Mesenteric fat pad (tissue), 1 donor: ENCODE measurements at regions not wholly inside any gene's neighbourhood (a gene's known extent, or its start where the extent isn't known, plus 50 kb on each side); places are given as distances from the start of the nearest gene placed in this dataset.
"Not testable (repeated sequence)": the region's sequence is repeated elsewhere in the genome, so short reads cannot be mapped to it uniquely, and the experiment has no call there.

ENCODE experiments used
- DNase-seq: peaks from one replicate; pipeline ENCODE4 v3.0.0-alpha.2; 2020; ENCODE audit warnings: low spot score
- donor health status: DM: yes; HTN: yes; CAD: no.

DNA sequence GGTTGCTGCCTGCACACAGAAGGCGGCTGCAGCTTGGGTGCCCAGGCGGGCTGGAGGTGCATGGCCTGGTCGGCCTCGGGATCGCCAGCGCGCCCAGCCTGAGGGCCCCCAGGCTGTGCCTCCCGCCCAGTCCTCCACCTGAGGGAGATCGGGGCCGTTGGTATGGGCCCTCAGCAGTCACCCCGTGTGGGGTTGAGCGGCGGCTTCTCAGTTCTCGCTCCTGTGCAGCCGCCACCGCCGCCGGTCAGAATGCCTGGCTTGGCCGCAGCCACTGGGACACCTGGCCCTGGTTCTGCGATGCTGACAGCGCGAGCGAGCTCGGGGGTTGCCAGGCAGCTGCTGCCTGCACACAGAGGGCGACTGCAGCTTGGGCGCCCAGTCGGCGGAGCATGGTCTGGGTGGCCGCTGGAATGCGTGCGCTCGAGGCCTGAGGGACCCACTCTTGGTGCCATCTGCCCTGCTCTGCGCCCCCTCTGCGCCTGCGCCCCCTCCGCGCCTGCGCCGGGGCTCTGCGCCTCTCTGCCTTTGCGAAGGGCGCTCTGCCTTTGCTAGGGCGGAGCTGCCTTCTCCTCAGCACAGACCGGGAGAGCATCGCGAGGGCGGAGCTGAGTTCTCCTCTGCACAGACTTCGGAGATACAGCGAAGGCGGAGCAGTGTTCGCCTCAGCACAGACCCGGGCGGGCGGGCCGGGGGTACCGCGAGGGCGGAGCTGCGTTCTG is 84.6 kb upstream of the ZNG1F start:
- DNase-seq, result not testable (repeated sequence)

GRCh38 chr9:41272879-41273548 is 83.9 kb upstream of the ZNG1F start:
- DNase-seq, result not testable (repeated sequence)

DNA sequence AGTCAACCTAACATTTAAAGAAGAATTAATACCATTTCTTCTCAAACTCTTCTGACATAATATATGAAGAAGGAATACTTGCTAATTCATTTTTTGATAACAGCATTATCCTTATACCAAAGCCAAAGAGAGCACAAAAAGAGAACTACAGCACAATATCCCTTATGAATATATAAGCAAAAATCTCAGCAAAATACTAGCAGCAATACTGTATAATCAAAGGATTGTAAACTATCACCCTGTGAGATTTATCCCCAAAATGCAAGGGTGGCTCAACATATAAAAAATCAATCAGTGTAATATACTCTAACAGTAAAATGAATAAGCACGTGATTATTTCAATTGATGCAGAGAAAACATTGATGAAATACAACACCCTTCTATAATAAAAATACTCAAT is 81.9 kb upstream of the ZNG1F start:
- DNase-seq, result not testable (repeated sequence)

DNA sequence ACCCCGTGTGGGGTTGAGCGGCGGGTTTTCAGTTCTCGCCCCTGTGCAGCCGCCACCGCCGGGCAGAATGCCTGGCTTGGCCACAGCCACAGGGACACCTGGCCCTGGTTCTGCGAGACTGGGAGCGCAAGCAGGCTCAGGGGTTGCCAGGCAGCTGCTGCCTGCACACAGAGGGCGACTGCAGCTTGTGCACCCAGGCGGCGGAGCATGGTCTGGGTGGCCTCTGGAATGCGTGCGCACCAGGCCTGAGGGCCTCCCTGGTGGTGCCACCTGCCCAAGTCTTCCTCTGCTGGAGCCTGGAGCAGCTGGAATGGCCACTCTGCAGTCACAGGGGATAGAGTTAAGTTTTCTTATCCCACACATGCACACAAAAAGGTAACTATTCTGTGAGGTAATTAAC is 80.4 kb upstream of the ZNG1F start:
- DNase-seq, result not testable (repeated sequence)

- not testable (repeated sequence) for DNase-seq
Observed at GRCh38 chr9:41269054-41269453, 79.9 kb upstream of the ZNG1F start.

DNA sequence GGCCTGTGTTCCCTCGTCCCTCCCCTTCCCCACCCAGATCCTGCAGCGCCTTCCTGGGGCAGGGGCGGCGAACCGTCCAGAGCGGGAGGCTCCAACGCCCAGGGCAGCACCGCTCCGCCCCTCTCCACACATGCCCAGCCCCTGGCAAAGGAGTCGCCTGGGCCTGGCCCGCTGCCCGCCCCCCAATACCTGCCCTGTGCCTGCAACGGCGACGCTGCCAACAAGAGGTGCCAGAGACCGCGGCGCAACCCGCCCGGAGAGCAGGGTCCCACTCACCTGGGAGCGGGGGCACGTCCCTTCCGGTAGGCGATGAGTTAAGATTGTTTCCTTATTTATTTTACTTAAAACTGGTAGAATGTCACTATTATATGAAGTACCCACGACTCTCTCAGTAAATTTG is 77.5 kb upstream of the ZNG1F start:
- DNase-seq, result not testable (repeated sequence)

DNA sequence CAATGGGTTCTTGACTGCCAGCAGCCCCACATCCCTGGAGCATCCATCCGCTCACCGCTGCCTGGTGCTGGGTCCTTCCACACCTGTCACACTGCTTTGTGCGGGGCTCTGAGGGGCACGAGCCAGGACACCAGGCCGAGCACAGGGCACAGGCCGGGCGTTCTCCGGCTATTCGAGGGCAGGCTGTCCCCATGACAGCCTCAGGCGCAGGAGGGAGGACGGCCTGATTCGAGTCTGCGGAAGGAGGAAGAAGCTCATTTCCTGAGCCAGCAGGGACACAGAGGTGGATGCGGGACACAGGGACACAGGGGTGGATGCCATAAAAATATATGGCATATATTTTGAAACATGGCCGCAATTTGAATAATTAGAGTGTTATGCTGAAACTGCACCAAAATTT is 76.9 kb upstream of the ZNG1F start:
- peak; percentile 89 for DNase-seq

GRCh38 chr9:41251973-41252372 is 62.9 kb upstream of the ZNG1F start:
- DNase-seq, result peak; percentile 81

GRCh38 chr9:41251101-41251500 is 62.0 kb upstream of the ZNG1F start:
- peak; percentile 86 for DNase-seq

- not testable (repeated sequence) for DNase-seq
Observed at GRCh38 chr9:41246702-41247101, 57.6 kb upstream of the ZNG1F start.
